Endothelial cell of umbilical vein (primary cell): ENCODE measurements at regions not wholly inside any gene's neighbourhood (a gene's known extent, or its start where the extent isn't known, plus 50 kb on each side); places are given as distances from the start of the nearest gene placed in this dataset.

Source experiments
- BruUV-seq: library from RNA; stranded (reverse); fragments of 400-500 nt; replicated peaks from 2 replicates; lab custom pipeline; 2021; lab: Mats Ljungman, UMichigan
- CTCF ChIA-PET: fragments of 300-600, 350-600 bp; sonication (Branson Sonifier 250); formaldehyde crosslinking; loops from one replicate; lab custom pipeline; 2021; ENCODE audit warnings: antibody characterized with exemption, inconsistent platforms; lab: Charles Lee
- POLR2A ChIA-PET: fragments of 300-600, 350-600 bp; sonication (Branson Sonifier 250); formaldehyde crosslinking; loops from one replicate; lab custom pipeline; 2021; ENCODE audit warnings: antibody characterized with exemption, inconsistent platforms; lab: Charles Lee
- DNase-seq: peaks from one replicate; pipeline ENCODE4 v3.0.0-alpha.2; 2011; ENCODE audit warnings: low read depth, low spot score
- FAIRE-seq: peaks from 2 replicates; lab custom pipeline; 2011; peaks lifted over from hg19 to GRCh38; lab: Jason Lieb, UNC
- H2AFZ ChIP-seq: 2 replicates; pipeline ENCODE4 v1.6.0; 2012; ENCODE audit warnings: low read depth, low read length, control low read depth, inconsistent platforms
- H3K27ac ChIP-seq: 2 replicates; pipeline ENCODE4 v1.5.1; 2011; ENCODE audit warnings: low read depth, mild to moderate bottlenecking, control low read depth, low read length, moderate library complexity; ENCODE audit not compliant: insufficient read depth
- H3K27me3 ChIP-seq, 2 experiments: 2 replicates each; pipeline versions ENCODE4 v1.6.0 to v1.6.1; 2011; ENCODE audit warnings: low read length in 2 of 2, mixed read lengths in 1 of 2; ENCODE audit not compliant: control insufficient read depth in 2 of 2, insufficient read depth in 2 of 2
- H3K36me3 ChIP-seq, 2 experiments: 2 replicates in 1 of 2; 3 replicates in 1 of 2; pipeline ENCODE4 v1.5.1; 2011; ENCODE audit warnings: low read length in 2 of 2, mild to moderate bottlenecking in 1 of 2, moderate library complexity in 1 of 2; ENCODE audit not compliant: control insufficient read depth in 2 of 2, insufficient read depth in 2 of 2; ENCODE audit errors: extremely low read depth in 1 of 2
- H3K4me1 ChIP-seq: 3 replicates; pipeline ENCODE4 v1.5.1; 2011; ENCODE audit warnings: mild to moderate bottlenecking, low read length; ENCODE audit not compliant: control insufficient read depth, insufficient read depth; ENCODE audit errors: extremely low read depth
- H3K4me2 ChIP-seq: 2 replicates; pipeline ENCODE4 v1.6.1; 2011; ENCODE audit warnings: low read length, control low read depth, mixed read lengths; ENCODE audit not compliant: insufficient read depth
- H3K4me3 ChIP-seq, 3 experiments: fragments of 200-600 bp in 1 of 3; sonication (generic), shearing (Covaris generic) in 1 of 3; replicated peaks in 1 of 3; 2 replicates each; pipeline ENCODE4 v1.5.1; 2011 to 2016; ENCODE audit warnings: control low read depth in 3 of 3, low read length in 3 of 3, mild to moderate bottlenecking in 2 of 3, inconsistent platforms in 1 of 3, low read depth in 1 of 3, moderate library complexity in 1 of 3; ENCODE audit not compliant: insufficient read depth in 1 of 3
- H3K79me2 ChIP-seq: 2 replicates; pipeline ENCODE4 v1.6.0; 2012; ENCODE audit warnings: low read length, inconsistent platforms; ENCODE audit not compliant: control insufficient read depth, insufficient read depth
- H3K9ac ChIP-seq: replicated peaks from 2 replicates; pipeline ENCODE3; 2011; ENCODE audit warnings: low read length, control low read depth; ENCODE audit not compliant: insufficient read depth; ENCODE audit errors: extremely low read depth
- H3K9me1 ChIP-seq: replicated peaks from 3 replicates; pipeline ENCODE4 v1.6.0; 2011; ENCODE audit warnings: mild to moderate bottlenecking, low read length; ENCODE audit not compliant: control insufficient read depth, insufficient read depth; ENCODE audit errors: extremely low read depth
- H3K9me3 ChIP-seq: replicated peaks from 2 replicates; pipeline ENCODE4 v1.5.1; 2012; ENCODE audit warnings: low read length, inconsistent platforms; ENCODE audit not compliant: control insufficient read depth, insufficient read depth
- H4K20me1 ChIP-seq: replicated peaks from 2 replicates; pipeline ENCODE3; 2011; ENCODE audit warnings: mild to moderate bottlenecking, low read length; ENCODE audit not compliant: control insufficient read depth, insufficient read depth; ENCODE audit errors: extremely low read depth
- CTCF ChIP-seq, 2 donors: IDR thresholded peaks; 1 replicate in 1 of 2; 2 replicates in 1 of 2; pipeline ENCODE4 v1.5.1; 2011; ENCODE audit warnings: low read length in 2 of 2, mild to moderate bottlenecking in 2 of 2, moderate library complexity in 2 of 2, control low read depth in 1 of 2, inconsistent platforms in 1 of 2, low read depth in 1 of 2; ENCODE audit not compliant: insufficient read depth in 1 of 2; ENCODE audit errors: extremely low read depth in 1 of 2
- EZH2 ChIP-seq: IDR thresholded peaks from 2 replicates; pipeline ENCODE4 v1.6.1; 2012; ENCODE audit warnings: borderline replicate concordance, low read depth, mild to moderate bottlenecking, moderate library complexity, low read length, inconsistent platforms; ENCODE audit not compliant: severe bottlenecking
- FOS ChIP-seq: IDR thresholded peaks from 2 replicates; pipeline ENCODE4 v1.6.1; 2011; ENCODE audit warnings: mild to moderate bottlenecking, low read length, moderate library complexity, borderline replicate concordance; ENCODE audit not compliant: insufficient read depth
- GATA2 ChIP-seq: IDR thresholded peaks from 2 replicates; pipeline ENCODE4 v1.7.0; 2011; ENCODE audit warnings: low read depth, mild to moderate bottlenecking, moderate library complexity, mixed read lengths, low read length; ENCODE audit not compliant: insufficient read length, insufficient read depth
- JUN ChIP-seq: IDR thresholded peaks from 2 replicates; pipeline ENCODE4 v1.6.1; 2011; ENCODE audit warnings: borderline replicate concordance, low read depth; ENCODE audit not compliant: insufficient read length, insufficient read depth
- MAX ChIP-seq: IDR thresholded peaks from 2 replicates; pipeline ENCODE4 v1.6.1; 2011; ENCODE audit not compliant: insufficient read depth, insufficient read length
- MYC ChIP-seq: IDR thresholded peaks from one replicate; pipeline ENCODE4 v1.6.1; 2011; ENCODE audit warnings: mild to moderate bottlenecking, low read depth, low read length
- POLR2A ChIP-seq: IDR thresholded peaks from 2 replicates; pipeline ENCODE4 v1.6.1; 2012; ENCODE audit warnings: low read depth, mild to moderate bottlenecking, control low read depth, low read length
- POLR2AphosphoS5 ChIP-seq: IDR thresholded peaks from 2 replicates; pipeline ENCODE4 v1.6.1; 2012; ENCODE audit warnings: low read depth, mild to moderate bottlenecking, control low read depth, low read length, moderate library complexity; ENCODE audit not compliant: insufficient read depth
- dilution Hi-C: fragments of 300-500 bp; cut with MboI; formaldehyde crosslinking; loops from one replicate; pipeline ENCODE4 v1.15.0; 2019; ENCODE audit warnings: low sequenced_read_pairs; ENCODE audit not compliant: extremely low pct_ligation_motif_present
- intact Hi-C: fragments of 100-400 bp; cut with micrococcal nuclease; formaldehyde crosslinking; loops from one replicate; pipeline ENCODE4 v1.10.0; 2022

GRCh38 chr6:144768551-144769075 lies 483.5 kb downstream of the UTRN start:
- Histone ChIP-seq H3K9ac (no peak overlapping the region), H3K4me2 (no peak overlapping the region), H3K4me1 (no peaks in the 10 kb centered on the region), H3K36me3 (peaks cover 2 to 5% of the 10 kb centered on the region in 2 experiments), H4K20me1 (no peaks in the 10 kb centered on the region), H3K79me2 (no peaks in the 10 kb centered on the region), H3K9me3 (no peaks in the 10 kb centered on the region), H2AFZ (no peak overlapping the region), H3K27ac (no peak overlapping the region), H3K4me3 (no peak overlapping the region), H3K27me3 (no peaks in the 10 kb centered on the region), H3K9me1 (no peaks in the 10 kb centered on the region)
- POLR2A ChIA-PET: no interaction called here
- DNase-seq (no peak), FAIRE-seq (no peak)
- intact Hi-C loops: no loop called here
- dilution Hi-C loops: no loop called here
- no TSS peak for BruUV-seq
- CTCF ChIA-PET: interaction anchor here (0.9 kb wide), 2 partner anchors 10 to 18 kb away, joined by 3 to 4 read pairs; no protein-coding TSS in a partner anchor
- TF ChIP-seq FOS: no peak
- TF ChIP-seq MYC: no peak
- no peak for TF ChIP-seq JUN
- TF ChIP-seq GATA2: no peak
- TF ChIP-seq CTCF (IDR thresholded peaks at IDR 0.05; ENCODE audit: extremely low read depth in 1 of 2, insufficient read depth in 1 of 2, low read depth in 1 of 2, low read length in 2 of 2): no peak
- TF ChIP-seq POLR2AphosphoS5: no peak
- TF ChIP-seq MAX: no peak
- TF ChIP-seq EZH2: no peak
- no peak for TF ChIP-seq POLR2A
